T-cell (primary cell): ENCODE measurements at regions not wholly inside any gene's neighbourhood (a gene's known extent, or its start where the extent isn't known, plus 50 kb on each side); places are given as distances from the start of the nearest gene placed in this dataset.

Experiments used
- ATAC-seq, 4 experiments: fragments of 200-7000 bp in 3 of 4; fragments of 150-1000 bp in 1 of 4; cut with Tn5 transposase; replicated peaks in 1 of 4; 1 replicate in 3 of 4; 2 replicates in 1 of 4; pipeline ENCODE4 v1.10.0; 2021; ENCODE audit warnings: moderate library complexity in 3 of 4, mild to moderate bottlenecking in 2 of 4, moderate number of reproducible peaks in 1 of 4
- CTCF ChIA-PET, 2 donors: fragments of 300-600 bp; sonication (Branson Sonifier 250); formaldehyde crosslinking; loops; one replicate each; lab custom pipeline; 2022; ENCODE audit warnings: antibody characterized with exemption in 2 of 2; lab: Charles Lee
- POLR2A ChIA-PET, 2 donors: fragments of 300-600 bp; sonication (Branson Sonifier 250); formaldehyde crosslinking; loops; one replicate each; lab custom pipeline; 2022; ENCODE audit warnings: antibody characterized with exemption in 2 of 2; lab: Charles Lee
- DNase-seq, 35 experiments: peaks; one replicate each; pipeline versions ENCODE4 v3.0.0 to v3.0.0-alpha.2; 2013 to 2023
- H3K27ac ChIP-seq: one replicate; pipeline ENCODE4 v1.5.1; 2013; ENCODE audit warnings: low read length
- H3K27me3 ChIP-seq, 2 experiments: replicated peaks in 1 of 2; 1 replicate in 1 of 2; 2 replicates in 1 of 2; pipeline versions ENCODE4 v1.6.1 to v1.7.0; 2013; ENCODE audit warnings: low read length in 1 of 2, mixed read lengths in 1 of 2; ENCODE audit not compliant: control insufficient read depth in 2 of 2, insufficient read depth in 2 of 2; ENCODE audit errors: extremely low read depth in 1 of 2
- H3K36me3 ChIP-seq, 2 donors: 1 replicate in 1 of 2; 2 replicates in 1 of 2; pipeline versions ENCODE4 v1.6.1 to v1.7.0; 2013; ENCODE audit warnings: low read length in 1 of 2; ENCODE audit not compliant: control insufficient read depth in 2 of 2, insufficient read depth in 1 of 2; ENCODE audit errors: extremely low read depth in 1 of 2
- H3K4me1 ChIP-seq, 2 experiments: 1 replicate in 1 of 2; 2 replicates in 1 of 2; pipeline versions ENCODE4 v1.6.1 to v1.7.0; 2013; ENCODE audit warnings: low read length in 2 of 2, mixed read lengths in 1 of 2; ENCODE audit not compliant: insufficient read depth in 2 of 2, control insufficient read depth in 1 of 2; ENCODE audit errors: extremely low read depth in 1 of 2
- H3K4me3 ChIP-seq, 2 donors: 1 replicate in 1 of 2; 2 replicates in 1 of 2; pipeline versions ENCODE4 v1.5.1 to v1.7.0; 2013; ENCODE audit warnings: mild to moderate bottlenecking in 2 of 2, low read length in 1 of 2, moderate library complexity in 1 of 2; ENCODE audit not compliant: control insufficient read depth in 1 of 2; ENCODE audit errors: extremely low read depth in 1 of 2
- H3K9me3 ChIP-seq: 2 replicates; pipeline ENCODE4 v1.7.0; 2013
- H3K27ac Mint-ChIP-seq, 2 donors: one replicate each; pipeline ENCODE4 v1.8.0; 2020 to 2021; ENCODE audit warnings: mild to moderate bottlenecking in 2 of 2, mixed read lengths in 2 of 2
- H3K27me3 Mint-ChIP-seq, 2 donors: one replicate each; pipeline ENCODE4 v1.8.0; 2021 to 2022; ENCODE audit warnings: mixed read lengths in 2 of 2
- H3K36me3 Mint-ChIP-seq: one replicate; pipeline ENCODE4 v1.8.0; 2021; ENCODE audit warnings: mixed read lengths
- H3K4me1 Mint-ChIP-seq, 3 donors: one replicate each; pipeline ENCODE4 v1.8.0; 2020 to 2022; ENCODE audit warnings: mixed read lengths in 3 of 3, mild to moderate bottlenecking in 1 of 3
- H3K4me3 Mint-ChIP-seq, 3 donors: one replicate each; pipeline ENCODE4 v1.8.0; 2020 to 2022; ENCODE audit warnings: mild to moderate bottlenecking in 3 of 3, mixed read lengths in 3 of 3, moderate library complexity in 3 of 3
- H3K9me3 Mint-ChIP-seq, 3 donors: one replicate each; pipeline ENCODE4 v1.8.0; 2020 to 2022; ENCODE audit warnings: mixed read lengths in 3 of 3
- WGBS: methylation state at CpG from one replicate; pipeline ENCODE4 v1.1.5; 2013; ENCODE audit warnings: missing lambda C conversion rate; ENCODE audit not compliant: insufficient coverage; 5-methylcytosine and 5-hydroxymethylcytosine counted together

GRCh38 chr6:121884091-121884490, 448.6 kb downstream of the GJA1 start:
- Histone ChIP-seq H3K27ac (no peak overlapping the region), H3K36me3 (no peaks in the 10 kb centered on the region), H3K4me1 (no peaks in the 10 kb centered on the region), H3K9me3 (no peaks in the 10 kb centered on the region), H3K27me3 (no peaks in the 10 kb centered on the region), H3K4me3 (no peak overlapping the region)
- H3K36me3 Mint-ChIP-seq, result no peaks in the 10 kb centered on the region
- H3K27me3 Mint-ChIP-seq, result no peaks in the 10 kb centered on the region
- H3K4me3 Mint-ChIP-seq, result no peak overlapping the region
- ATAC-seq (no peak), DNase-seq (no peak)
- no peak overlapping the region for H3K27ac Mint-ChIP-seq
- H3K9me3 Mint-ChIP-seq, result no peaks in the 10 kb centered on the region
- ChIA-PET POLR2A (no interaction called here), CTCF (interaction anchor here in 1 of 2 donors (0.5 kb wide), 1 partner anchor 33 kb away, joined by 3 read pairs; no protein-coding TSS in a partner anchor)
- no peaks in the 10 kb centered on the region for H3K4me1 Mint-ChIP-seq
- WGBS, result 67% methylated on average over 1 of the region's 4 CpGs

GRCh38 chr6:121884620-121885019, 449.2 kb downstream of the GJA1 start:
- ChIA-PET CTCF (no interaction called here), POLR2A (no interaction called here)
- no peaks in the 10 kb centered on the region for H3K27me3 Mint-ChIP-seq
- H3K27ac Mint-ChIP-seq, result no peak overlapping the region
- no peaks in the 10 kb centered on the region for H3K9me3 ChIP-seq
- H3K4me3 ChIP-seq, result no peak overlapping the region
- no peaks in the 10 kb centered on the region for H3K4me1 Mint-ChIP-seq
- H3K9me3 Mint-ChIP-seq, result no peaks in the 10 kb centered on the region
- H3K27ac ChIP-seq, result no peak overlapping the region
- no peak overlapping the region for H3K4me3 Mint-ChIP-seq
- H3K4me1 ChIP-seq, result no peaks in the 10 kb centered on the region
- ATAC-seq, result no peak
- no peaks in the 10 kb centered on the region for H3K36me3 ChIP-seq
- WGBS, result no CpG with 5 or more reads among the region's 1 CpG
- DNase-seq, result no peak
- H3K27me3 ChIP-seq, result no peaks in the 10 kb centered on the region
- H3K36me3 Mint-ChIP-seq, result no peaks in the 10 kb centered on the region

GRCh38 chr6:121885399-121886152, 450.1 kb downstream of the GJA1 start:
- H3K36me3 Mint-ChIP-seq, result no peaks in the 10 kb centered on the region

GRCh38 chr6:121886223-121886830, 450.9 kb downstream of the GJA1 start:
- ChIA-PET POLR2A (no interaction called here), CTCF (no interaction called here)
- DNase-seq, result no peak
- H3K27me3 ChIP-seq, result no peaks in the 10 kb centered on the region
- no peaks in the 10 kb centered on the region for H3K4me1 ChIP-seq
- H3K36me3 ChIP-seq, result no peaks in the 10 kb centered on the region
- H3K4me1 Mint-ChIP-seq, result no peaks in the 10 kb centered on the region
- no peaks in the 10 kb centered on the region for H3K36me3 Mint-ChIP-seq
- H3K9me3 ChIP-seq, result no peaks in the 10 kb centered on the region
- no peak overlapping the region for H3K27ac ChIP-seq
- no peak overlapping the region for H3K4me3 Mint-ChIP-seq
- no peaks in the 10 kb centered on the region for H3K9me3 Mint-ChIP-seq
- no peak overlapping the region for H3K4me3 ChIP-seq
- H3K27me3 Mint-ChIP-seq, result no peaks in the 10 kb centered on the region
- no peak for ATAC-seq
- no CpG with 5 or more reads among the region's 2 CpGs for WGBS
- no peak overlapping the region for H3K27ac Mint-ChIP-seq

More at GRCh38 chr6:121885399-121886152, 450.1 kb downstream of the GJA1 start:
- Histone ChIP-seq H3K4me1 (no peaks in the 10 kb centered on the region), H3K27ac (no peak overlapping the region), H3K9me3 (no peaks in the 10 kb centered on the region), H3K4me3 (no peak overlapping the region), H3K27me3 (no peaks in the 10 kb centered on the region), H3K36me3 (no peaks in the 10 kb centered on the region)
- no peak for ATAC-seq
- no peaks in the 10 kb centered on the region for H3K4me1 Mint-ChIP-seq
- ChIA-PET CTCF (no interaction called here), POLR2A (no interaction called here)
- no peak for DNase-seq
- 75% methylated on average over 1 of the region's 3 CpGs for WGBS
- no peaks in the 10 kb centered on the region for H3K27me3 Mint-ChIP-seq
- H3K27ac Mint-ChIP-seq, result no peak overlapping the region
- H3K9me3 Mint-ChIP-seq, result no peaks in the 10 kb centered on the region
- H3K4me3 Mint-ChIP-seq, result no peak overlapping the region

GRCh38 chr6:121887724-121888123, 452.3 kb downstream of the GJA1 start:
- Histone ChIP-seq H3K27me3 (no peaks in the 10 kb centered on the region), H3K27ac (no peak overlapping the region), H3K9me3 (no peaks in the 10 kb centered on the region), H3K36me3 (no peaks in the 10 kb centered on the region), H3K4me3 (no peak overlapping the region), H3K4me1 (no peaks in the 10 kb centered on the region)
- no peaks in the 10 kb centered on the region for H3K36me3 Mint-ChIP-seq
- ATAC-seq, result no peak
- H3K9me3 Mint-ChIP-seq, result no peaks in the 10 kb centered on the region
- ChIA-PET CTCF (no interaction called here), POLR2A (no interaction called here)
- no peak overlapping the region for H3K27ac Mint-ChIP-seq
- no peaks in the 10 kb centered on the region for H3K4me1 Mint-ChIP-seq
- no peaks in the 10 kb centered on the region for H3K27me3 Mint-ChIP-seq
- no CpG with 5 or more reads among the region's 4 CpGs for WGBS
- no peak for DNase-seq
- no peak overlapping the region for H3K4me3 Mint-ChIP-seq

GRCh38 chr6:121890307-121890910, 455.0 kb downstream of the GJA1 start:
- Histone ChIP-seq H3K9me3 (no peaks in the 10 kb centered on the region), H3K4me3 (no peak overlapping the region), H3K36me3 (no peaks in the 10 kb centered on the region), H3K27ac (no peak overlapping the region), H3K4me1 (no peaks in the 10 kb centered on the region), H3K27me3 (no peaks in the 10 kb centered on the region)
- ATAC-seq, result no peak
- no peaks in the 10 kb centered on the region for H3K4me1 Mint-ChIP-seq
- ChIA-PET CTCF (no interaction called here), POLR2A (no interaction called here)
- no peak overlapping the region for H3K4me3 Mint-ChIP-seq
- H3K36me3 Mint-ChIP-seq, result no peaks in the 10 kb centered on the region
- H3K27ac Mint-ChIP-seq, result no peak overlapping the region
- no peak for DNase-seq
- WGBS, result no CpG with 5 or more reads among the region's 2 CpGs
- H3K9me3 Mint-ChIP-seq, result no peaks in the 10 kb centered on the region
- no peaks in the 10 kb centered on the region for H3K27me3 Mint-ChIP-seq
